ENCODE measurements at regions not wholly inside any gene's neighbourhood (a gene's known extent, or its start where the extent isn't known, plus 50 kb on each side); places are given as distances from the start of the nearest gene placed in this dataset.
A peak's percentile ranks its signal among the peaks of the same experiment; 100 is the strongest.

DNA sequence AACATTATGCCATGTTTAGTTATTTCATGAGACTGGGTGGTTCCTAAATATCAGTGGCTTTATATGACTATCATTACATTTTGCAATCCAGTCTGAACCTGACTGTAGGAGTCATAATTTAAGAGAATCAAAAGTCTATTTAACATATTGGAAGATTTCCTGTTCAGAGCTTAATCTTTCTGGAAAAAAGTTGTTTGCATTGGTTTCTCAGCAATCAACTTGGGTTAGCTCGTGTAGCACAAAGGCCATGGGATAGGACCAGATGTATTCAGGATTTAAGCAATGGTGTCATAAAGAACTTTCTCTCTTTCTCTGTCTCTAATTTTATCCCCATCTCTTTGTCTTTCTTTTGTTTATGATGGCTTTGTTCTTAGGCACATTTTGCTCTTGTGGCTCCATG lies 296.0 kb upstream of the KCNN2 start:
- H3K27ac ChIP-seq: no peak overlapping the region
- H3K4me3 ChIP-seq: no peak overlapping the region
- Mint-ChIP-seq H3K9me3 (no peaks in the 10 kb centered on the region), H3K27ac (no peak overlapping the region), H3K4me3 (no peak overlapping the region), H3K36me3 (no peaks in the 10 kb centered on the region), H3K4me1 (peaks cover 21% of the 10 kb centered on the region), H3K27me3 (ENCODE audit: insufficient read depth, low read depth) (no peaks in the 10 kb centered on the region)
- H3K9ac ChIP-seq: no peak overlapping the region
- no peaks in the 10 kb centered on the region for H3K9me3 ChIP-seq (ENCODE audit: low read depth)
- H2AFZ ChIP-seq (replicated peaks): no peak overlapping the region
- DNase-seq (ENCODE audit: low spot score): no peak
- no peaks in the 10 kb centered on the region for H3K27me3 ChIP-seq
- no peaks in the 10 kb centered on the region for H3F3A ChIP-seq (ENCODE audit: low read depth)
- H3K4me1 ChIP-seq: peaks cover 20% of the 10 kb centered on the region
- H4K20me1 ChIP-seq (ENCODE audit: low read depth): no peaks in the 10 kb centered on the region
- H3K36me3 ChIP-seq: no peaks in the 10 kb centered on the region
- no peaks in the 10 kb centered on the region for H3K79me2 ChIP-seq (ENCODE audit: low read depth)
- H3K4me2 ChIP-seq: no peak overlapping the region
- TF ChIP-seq EZH2 (IDR thresholded peaks at IDR 0.05) (no peak), EZH2phosphoT487 (IDR thresholded peaks at IDR 0.05) (no peak)
- TF ChIP-seq, protein P1, sequence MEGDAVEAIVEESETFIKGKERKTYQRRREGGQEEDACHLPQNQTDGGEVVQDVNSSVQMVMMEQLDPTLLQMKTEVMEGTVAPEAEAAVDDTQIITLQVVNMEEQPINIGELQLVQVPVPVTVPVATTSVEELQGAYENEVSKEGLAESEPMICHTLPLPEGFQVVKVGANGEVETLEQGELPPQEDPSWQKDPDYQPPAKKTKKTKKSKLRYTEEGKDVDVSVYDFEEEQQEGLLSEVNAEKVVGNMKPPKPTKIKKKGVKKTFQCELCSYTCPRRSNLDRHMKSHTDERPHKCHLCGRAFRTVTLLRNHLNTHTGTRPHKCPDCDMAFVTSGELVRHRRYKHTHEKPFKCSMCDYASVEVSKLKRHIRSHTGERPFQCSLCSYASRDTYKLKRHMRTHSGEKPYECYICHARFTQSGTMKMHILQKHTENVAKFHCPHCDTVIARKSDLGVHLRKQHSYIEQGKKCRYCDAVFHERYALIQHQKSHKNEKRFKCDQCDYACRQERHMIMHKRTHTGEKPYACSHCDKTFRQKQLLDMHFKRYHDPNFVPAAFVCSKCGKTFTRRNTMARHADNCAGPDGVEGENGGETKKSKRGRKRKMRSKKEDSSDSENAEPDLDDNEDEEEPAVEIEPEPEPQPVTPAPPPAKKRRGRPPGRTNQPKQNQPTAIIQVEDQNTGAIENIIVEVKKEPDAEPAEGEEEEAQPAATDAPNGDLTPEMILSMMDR (IDR thresholded peaks at IDR 0.05): no peak

DNA sequence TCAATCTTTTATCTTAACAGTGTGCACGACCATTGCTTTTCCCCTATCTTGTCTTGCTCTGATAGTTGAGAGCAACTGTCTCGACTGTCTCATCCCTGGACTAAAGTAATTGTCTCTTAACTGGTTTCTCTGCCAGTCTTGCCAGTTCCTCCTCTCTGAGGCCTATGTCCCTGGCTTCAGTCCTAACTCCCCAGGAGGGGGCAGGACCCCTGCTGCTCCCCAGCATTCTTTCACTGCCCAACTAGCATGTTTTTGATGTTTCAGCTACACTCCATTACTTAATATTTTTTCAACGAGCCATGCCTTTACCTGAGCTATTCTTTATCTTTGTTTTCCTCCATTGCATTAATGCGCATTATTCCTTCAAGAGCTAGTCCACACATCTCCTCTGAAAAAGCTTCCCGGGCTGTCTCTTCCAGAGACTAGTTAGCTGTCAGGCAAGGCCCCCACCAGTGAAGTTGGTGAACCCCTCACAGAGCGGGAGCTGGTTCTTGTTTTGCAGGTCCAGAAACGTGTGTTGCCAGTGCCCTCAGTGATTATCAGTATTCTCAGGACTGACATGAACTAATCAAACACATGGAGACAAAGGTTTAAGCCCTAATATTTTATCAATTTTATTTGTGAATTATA lies 291.7 kb upstream of the KCNN2 start:
- H2AFZ ChIP-seq (replicated peaks): no peak overlapping the region
- H3K27ac Mint-ChIP-seq: no peak overlapping the region
- DNase-seq (ENCODE audit: low spot score): no peak

DNA sequence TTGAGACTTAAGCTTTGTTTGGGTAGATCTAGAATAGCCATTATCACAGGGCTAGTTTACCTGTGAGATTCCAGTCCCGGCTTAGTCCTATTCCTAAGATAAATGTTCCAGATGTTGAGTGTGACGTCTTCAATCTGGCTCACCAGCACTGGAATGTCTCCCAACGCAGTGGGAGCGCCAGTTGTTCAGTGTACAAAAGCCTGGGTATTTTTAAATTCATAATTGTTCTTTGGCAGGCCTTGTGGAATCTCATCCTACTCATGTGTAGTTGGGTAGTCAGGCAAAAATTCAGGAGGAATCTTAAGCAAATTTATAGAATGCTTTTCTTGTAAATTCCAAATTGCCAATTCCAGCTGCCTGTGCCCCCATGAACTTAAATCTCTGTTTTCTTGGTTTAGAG lies 272.6 kb upstream of the KCNN2 start:
- Mint-ChIP-seq H3K4me3 (no peak overlapping the region), H3K27ac (no peak overlapping the region), H3K4me1 (no peaks in the 10 kb centered on the region), H3K36me3 (peaks cover 5% of the 10 kb centered on the region), H3K27me3 (ENCODE audit: insufficient read depth, low read depth) (no peaks in the 10 kb centered on the region), H3K9me3 (peaks cover 38% of the 10 kb centered on the region)
- Histone ChIP-seq H3K27ac (no peak overlapping the region), H3F3A (ENCODE audit: low read depth) (no peaks in the 10 kb centered on the region), H2AFZ (replicated peaks) (no peak overlapping the region), H3K4me1 (no peaks in the 10 kb centered on the region), H4K20me1 (ENCODE audit: low read depth) (no peaks in the 10 kb centered on the region), H3K9ac (no peak overlapping the region), H3K4me2 (no peak overlapping the region), H3K4me3 (no peak overlapping the region), H3K27me3 (no peaks in the 10 kb centered on the region), H3K79me2 (ENCODE audit: low read depth) (no peaks in the 10 kb centered on the region), H3K9me3 (ENCODE audit: low read depth) (peaks cover 9% of the 10 kb centered on the region), H3K36me3 (no peaks in the 10 kb centered on the region)
- DNase-seq (ENCODE audit: low spot score): no peak
- TF ChIP-seq EZH2 (IDR thresholded peaks at IDR 0.05) (no peak), EZH2phosphoT487 (IDR thresholded peaks at IDR 0.05) (no peak)
- TF ChIP-seq, protein P1 (IDR thresholded peaks at IDR 0.05): no peak

More for the DNA sequence above, 291.7 kb upstream of the KCNN2 start:
- H3K79me2 ChIP-seq (ENCODE audit: low read depth): no peaks in the 10 kb centered on the region
- H3K27me3 ChIP-seq: no peaks in the 10 kb centered on the region
- H3K36me3 ChIP-seq: no peaks in the 10 kb centered on the region
- H3K4me1 ChIP-seq: no peaks in the 10 kb centered on the region
- H3K9me3 ChIP-seq (ENCODE audit: low read depth): no peaks in the 10 kb centered on the region
- TF ChIP-seq EZH2 (IDR thresholded peaks at IDR 0.05) (no peak), EZH2phosphoT487 (IDR thresholded peaks at IDR 0.05) (no peak)
- peaks cover 2% of the 10 kb centered on the region for H3K27me3 Mint-ChIP-seq (ENCODE audit: insufficient read depth, low read depth)
- no peaks in the 10 kb centered on the region for H4K20me1 ChIP-seq (ENCODE audit: low read depth)
- no peak overlapping the region for H3K4me3 ChIP-seq
- H3K9me3 Mint-ChIP-seq: no peaks in the 10 kb centered on the region
- no peak overlapping the region for H3K9ac ChIP-seq
- H3K4me2 ChIP-seq: no peak overlapping the region
- no peaks in the 10 kb centered on the region for H3F3A ChIP-seq (ENCODE audit: low read depth)
- no peaks in the 10 kb centered on the region for H3K36me3 Mint-ChIP-seq
- H3K27ac ChIP-seq: no peak overlapping the region
- peaks cover 10% of the 10 kb centered on the region for H3K4me1 Mint-ChIP-seq
- H3K4me3 Mint-ChIP-seq: no peak overlapping the region

DNA sequence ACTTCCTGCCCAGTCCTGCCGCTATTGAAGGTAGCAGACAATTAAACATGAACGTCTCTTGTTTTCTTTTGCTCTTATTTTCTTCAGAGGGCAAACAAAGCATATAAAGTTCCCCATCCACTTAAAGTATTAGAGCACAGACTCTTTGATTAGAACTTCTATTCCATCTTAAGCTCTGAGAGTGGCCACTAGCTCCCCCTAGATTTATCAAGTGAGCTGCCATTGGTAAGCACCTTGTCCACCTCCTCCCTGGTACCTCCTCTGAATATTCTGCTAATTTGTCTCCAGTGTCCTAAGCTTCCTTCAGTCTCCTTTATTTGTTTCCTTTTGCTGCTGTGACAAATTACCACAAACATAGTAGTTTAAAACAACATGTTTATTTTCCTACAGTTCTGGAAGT lies 264.3 kb upstream of the KCNN2 start:
- Mint-ChIP-seq H3K9me3 (peaks cover 12% of the 10 kb centered on the region), H3K27ac (no peak overlapping the region), H3K36me3 (peaks cover 5% of the 10 kb centered on the region), H3K27me3 (ENCODE audit: insufficient read depth, low read depth) (no peaks in the 10 kb centered on the region), H3K4me1 (no peaks in the 10 kb centered on the region), H3K4me3 (no peak overlapping the region)
- Histone ChIP-seq H3K36me3 (no peaks in the 10 kb centered on the region), H3K27ac (no peak overlapping the region), H2AFZ (replicated peaks) (no peak overlapping the region), H3K27me3 (no peaks in the 10 kb centered on the region), H3K79me2 (ENCODE audit: low read depth) (no peaks in the 10 kb centered on the region), H3K9ac (no peak overlapping the region), H3K4me3 (no peak overlapping the region), H3K4me2 (no peak overlapping the region), H4K20me1 (ENCODE audit: low read depth) (no peaks in the 10 kb centered on the region), H3F3A (ENCODE audit: low read depth) (no peaks in the 10 kb centered on the region), H3K4me1 (no peaks in the 10 kb centered on the region), H3K9me3 (ENCODE audit: low read depth) (peaks cover 1% of the 10 kb centered on the region)
- no peak for DNase-seq (ENCODE audit: low spot score)
- TF ChIP-seq EZH2 (IDR thresholded peaks at IDR 0.05) (no peak), EZH2phosphoT487 (IDR thresholded peaks at IDR 0.05) (no peak)
- TF ChIP-seq, protein P1 (IDR thresholded peaks at IDR 0.05): peak; percentile 11
